ENCODE measurements at regions not wholly inside any gene's neighbourhood (a gene's known extent, or its start where the extent isn't known, plus 50 kb on each side); places are given as distances from the start of the nearest gene placed in this dataset.

GRCh38 chr5:125489146-125489545, 742.7 kb upstream of the ZNF608 start:
- no peak overlapping the region for H3K4me3 ChIP-seq
- intact Hi-C loops (cut with DNase I): no loop called here

GRCh38 chr5:125491986-125492492, 745.6 kb upstream of the ZNF608 start:
- H3K4me1 ChIP-seq: no peaks in the 10 kb centered on the region
- no peak for ATAC-seq
- no peaks in the 10 kb centered on the region for H3K27me3 ChIP-seq (ENCODE audit: low read depth)
- H3K4me3 ChIP-seq: no peak overlapping the region
- no peak for DNase-seq
- H3K9me3 ChIP-seq: no peaks in the 10 kb centered on the region
- H3K27ac ChIP-seq: no peak overlapping the region
- intact Hi-C loops (cut with DNase I): no loop called here
- TF ChIP-seq CTCF (IDR thresholded peaks at IDR 0.05): no peak
- H3K36me3 ChIP-seq: no peaks in the 10 kb centered on the region

More at GRCh38 chr5:125489146-125489545, 742.7 kb upstream of the ZNF608 start:
- Histone ChIP-seq H3K27ac (no peak overlapping the region), H3K9me3 (no peaks in the 10 kb centered on the region), H3K4me1 (peaks cover 19% of the 10 kb centered on the region), H3K36me3 (no peaks in the 10 kb centered on the region), H3K27me3 (ENCODE audit: low read depth) (no peaks in the 10 kb centered on the region)
- no peak for ATAC-seq
- DNase-seq: no peak
- TF ChIP-seq CTCF (IDR thresholded peaks at IDR 0.05): no peak

- no peaks in the 10 kb centered on the region for H3K27me3 ChIP-seq (ENCODE audit: low read depth)
- no peak overlapping the region for H3K4me3 ChIP-seq
- TF ChIP-seq CTCF (IDR thresholded peaks at IDR 0.05): no peak
- no peaks in the 10 kb centered on the region for H3K36me3 ChIP-seq
- ATAC-seq (no peak), DNase-seq (no peak)
- H3K27ac ChIP-seq: no peak overlapping the region
- H3K4me1 ChIP-seq: no peaks in the 10 kb centered on the region
- H3K9me3 ChIP-seq: no peaks in the 10 kb centered on the region
- intact Hi-C loops (cut with DNase I): no loop called here
Measured at GRCh38 chr5:125492977-125493376, 746.5 kb upstream of the ZNF608 start.

- no peak for TF ChIP-seq CTCF (IDR thresholded peaks at IDR 0.05)
Measured at GRCh38 chr5:125496393-125496792, 750.0 kb upstream of the ZNF608 start.

GRCh38 chr5:125497651-125498050, 751.2 kb upstream of the ZNF608 start:
- intact Hi-C loops (cut with DNase I): no loop called here
- Histone ChIP-seq H3K4me1 (no peaks in the 10 kb centered on the region), H3K27me3 (ENCODE audit: low read depth) (no peaks in the 10 kb centered on the region), H3K36me3 (no peaks in the 10 kb centered on the region), H3K4me3 (no peak overlapping the region), H3K9me3 (no peaks in the 10 kb centered on the region), H3K27ac (no peak overlapping the region)
- DNase-seq (no peak), ATAC-seq (no peak)
- no peak for TF ChIP-seq CTCF (IDR thresholded peaks at IDR 0.05)

More at GRCh38 chr5:125496393-125496792, 750.0 kb upstream of the ZNF608 start:
- DNase-seq (no peak), ATAC-seq (no peak)
- H3K27me3 ChIP-seq (ENCODE audit: low read depth): no peaks in the 10 kb centered on the region
- H3K4me1 ChIP-seq: no peaks in the 10 kb centered on the region
- intact Hi-C loops (cut with DNase I): no loop called here
- no peaks in the 10 kb centered on the region for H3K9me3 ChIP-seq
- no peak overlapping the region for H3K27ac ChIP-seq
- H3K36me3 ChIP-seq: no peaks in the 10 kb centered on the region
- H3K4me3 ChIP-seq: no peak overlapping the region
